GM12892 (cell line): ENCODE measurements at regions not wholly inside any gene's neighbourhood (a gene's known extent, or its start where the extent isn't known, plus 50 kb on each side); places are given as distances from the start of the nearest gene placed in this dataset.
"Not testable (repeated sequence)": the region's sequence is repeated elsewhere in the genome, so short reads cannot be mapped to it uniquely, and the experiment has no call there.

ENCODE experiments used
- POLR2A ChIP-seq: IDR thresholded peaks from 2 replicates; pipeline ENCODE4 v1.6.1; 2011; ENCODE audit warnings: low read depth, low read length, control low read depth
- TAF1 ChIP-seq: IDR thresholded peaks from 2 replicates; pipeline ENCODE4 v1.6.1; 2011; ENCODE audit warnings: low read depth, mild to moderate bottlenecking, control low read depth, low read length, borderline replicate concordance

DNA sequence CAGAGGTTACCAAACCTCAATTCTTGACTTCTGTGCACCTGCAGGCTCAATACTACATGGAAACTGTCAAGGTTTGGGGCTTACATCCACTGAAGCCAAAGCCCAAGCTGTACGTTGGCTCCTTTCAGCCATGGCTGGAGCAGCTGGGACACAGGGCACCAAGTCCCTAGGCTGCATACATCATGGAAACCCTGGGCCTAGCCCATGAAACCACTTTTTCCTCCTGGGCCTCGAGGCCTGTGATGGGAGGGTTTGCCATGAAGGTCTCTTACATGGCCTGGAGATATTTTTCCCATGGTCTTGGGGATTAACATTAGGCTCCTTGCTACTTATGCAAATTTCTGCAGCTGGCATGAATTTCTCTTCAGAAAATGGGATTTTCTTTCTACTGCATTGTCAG is 1638.7 kb downstream of the EFNA5 start:
- not testable (repeated sequence) for TF ChIP-seq TAF1, POLR2A
